ENCODE measurements at regions not wholly inside any gene's neighbourhood (a gene's known extent, or its start where the extent isn't known, plus 50 kb on each side); places are given as distances from the start of the nearest gene placed in this dataset.

- no peak for TF ChIP-seq CTCF (IDR thresholded peaks at IDR 0.05)
- no peak for TF ChIP-seq POLR2A (IDR thresholded peaks at IDR 0.05)
- no peak for TF ChIP-seq POLR2AphosphoS5 (IDR thresholded peaks at IDR 0.05)
- no peak for TF ChIP-seq EP300 (IDR thresholded peaks at IDR 0.05; ENCODE audit: low read depth)
- no peaks in the 10 kb centered on the region for H3K9me3 ChIP-seq
- in situ Hi-C loops (cut with MboI; ENCODE audit: low pct_ligation_motif_present in 1 of 4, low pct_unique_long_range_greater_than_20kb in 1 of 4, low sequenced_read_pairs in 3 of 4) = no loop called here
- no peak overlapping the region for H3K27ac ChIP-seq
- H3K36me3 ChIP-seq = no peaks in the 10 kb centered on the region
- WGBS, 2 donors (ENCODE audit: low coverage in 1 of 2) = 86 to 96% methylated on average over 4 of the region's 4 CpGs
- DNase-seq = no peak
- H3K27me3 ChIP-seq = no peaks in the 10 kb centered on the region
- intact Hi-C loops (cut with DNase I; ENCODE audit: low total_unique reads) = no loop called here
- H3K4me1 ChIP-seq = peaks cover 0 to 21% (median 6%) of the 10 kb centered on the region in 4 donors
- H3K4me3 ChIP-seq = no peak overlapping the region
Measured at GRCh38 chr3:23000371-23000770, 202.8 kb upstream of the UBE2E2 start.

GRCh38 chr3:23002151-23002550 is 201.0 kb upstream of the UBE2E2 start:
- WGBS, 2 donors (ENCODE audit: low coverage in 1 of 2) = 100% methylated on average over 1 of the region's 1 CpG

GRCh38 chr3:23002836-23003732 is 200.0 kb upstream of the UBE2E2 start:
- DNase-seq = no peak
- TF ChIP-seq EP300 (IDR thresholded peaks at IDR 0.05; ENCODE audit: low read depth) (no peak), POLR2AphosphoS5 (IDR thresholded peaks at IDR 0.05) (no peak), POLR2A (IDR thresholded peaks at IDR 0.05) (no peak), CTCF (IDR thresholded peaks at IDR 0.05) (no peak)
- no peaks in the 10 kb centered on the region for H3K27me3 ChIP-seq
- H3K36me3 ChIP-seq = no peaks in the 10 kb centered on the region
- WGBS, 2 donors (ENCODE audit: low coverage in 1 of 2) = 49 to 60% methylated on average over 8 to 15 of the region's 15 CpGs
- H3K4me3 ChIP-seq = no peak overlapping the region
- intact Hi-C loops (cut with DNase I; ENCODE audit: low total_unique reads) = no loop called here
- in situ Hi-C loops (cut with MboI; ENCODE audit: low pct_ligation_motif_present in 1 of 4, low pct_unique_long_range_greater_than_20kb in 1 of 4, low sequenced_read_pairs in 3 of 4) = no loop called here
- no peak overlapping the region for H3K27ac ChIP-seq
- H3K9me3 ChIP-seq = no peaks in the 10 kb centered on the region
- peaks cover 0 to 11% (median 6%) of the 10 kb centered on the region in 4 donors for H3K4me1 ChIP-seq

More at GRCh38 chr3:23002151-23002550, 201.0 kb upstream of the UBE2E2 start:
- Histone ChIP-seq H3K9me3 (no peaks in the 10 kb centered on the region), H3K27me3 (no peaks in the 10 kb centered on the region), H3K27ac (no peak overlapping the region), H3K36me3 (no peaks in the 10 kb centered on the region), H3K4me1 (peaks cover 0 to 17% (median 6%) of the 10 kb centered on the region in 4 donors), H3K4me3 (no peak overlapping the region)
- intact Hi-C loops (cut with DNase I; ENCODE audit: low total_unique reads) (no loop called here), in situ Hi-C loops (cut with MboI; ENCODE audit: low pct_ligation_motif_present in 1 of 4, low pct_unique_long_range_greater_than_20kb in 1 of 4, low sequenced_read_pairs in 3 of 4) (no loop called here)
- DNase-seq = no peak
- TF ChIP-seq POLR2AphosphoS5 (IDR thresholded peaks at IDR 0.05) (no peak), CTCF (IDR thresholded peaks at IDR 0.05) (no peak), EP300 (IDR thresholded peaks at IDR 0.05; ENCODE audit: low read depth) (no peak), POLR2A (IDR thresholded peaks at IDR 0.05) (no peak)

GRCh38 chr3:23003733-23004046 is 199.4 kb upstream of the UBE2E2 start:
- no peak overlapping the region for H3K4me3 ChIP-seq
- no peaks in the 10 kb centered on the region for H3K27me3 ChIP-seq
- no peaks in the 10 kb centered on the region for H3K9me3 ChIP-seq
- in situ Hi-C loops (cut with MboI; ENCODE audit: low pct_ligation_motif_present in 1 of 4, low pct_unique_long_range_greater_than_20kb in 1 of 4, low sequenced_read_pairs in 3 of 4) (no loop called here), intact Hi-C loops (cut with DNase I; ENCODE audit: low total_unique reads) (no loop called here)
- H3K36me3 ChIP-seq = no peaks in the 10 kb centered on the region
- DNase-seq = no peak
- WGBS, 2 donors (ENCODE audit: low coverage in 1 of 2) = 83 to 86% methylated on average over 3 to 4 of the region's 4 CpGs
- no peak for TF ChIP-seq POLR2A (IDR thresholded peaks at IDR 0.05)
- no peak for TF ChIP-seq POLR2AphosphoS5 (IDR thresholded peaks at IDR 0.05)
- TF ChIP-seq EP300 (IDR thresholded peaks at IDR 0.05; ENCODE audit: low read depth) = no peak
- TF ChIP-seq CTCF (IDR thresholded peaks at IDR 0.05) = no peak
- H3K4me1 ChIP-seq = peaks cover 0 to 11% (median 6%) of the 10 kb centered on the region in 4 donors
- no peak overlapping the region for H3K27ac ChIP-seq
